Liver (tissue), 8 donors: ENCODE measurements at regions not wholly inside any gene's neighbourhood (a gene's known extent, or its start where the extent isn't known, plus 50 kb on each side); places are given as distances from the start of the nearest gene placed in this dataset.

Experiments used
- DNase-seq: peaks from one replicate; pipeline ENCODE4 v3.0.0-alpha.2; 2017; ENCODE audit warnings: low spot score
- H3K27ac ChIP-seq, 2 donors: one replicate each; pipeline ENCODE4 v1.7.0; 2013; ENCODE audit warnings: inconsistent platforms in 2 of 2, low read length in 2 of 2, control low read depth in 1 of 2, low read depth in 1 of 2, mild to moderate bottlenecking in 1 of 2
- H3K27me3 ChIP-seq, 4 donors: one replicate each; pipeline versions ENCODE4 v1.6.1 to v1.7.0; 2013; ENCODE audit warnings: low read length in 3 of 4, inconsistent platforms in 1 of 4, mild to moderate bottlenecking in 1 of 4, moderate library complexity in 1 of 4; ENCODE audit not compliant: control insufficient read depth in 4 of 4, insufficient read depth in 4 of 4
- H3K36me3 ChIP-seq, 4 donors: one replicate each; pipeline versions ENCODE4 v1.6.1 to v1.7.0; 2013; ENCODE audit warnings: low read length in 3 of 4, mild to moderate bottlenecking in 3 of 4, low read depth in 1 of 4, moderate library complexity in 1 of 4; ENCODE audit not compliant: control insufficient read depth in 4 of 4, insufficient read depth in 3 of 4
- H3K4me1 ChIP-seq, 4 donors: one replicate each; pipeline versions ENCODE4 v1.6.1 to v1.7.0; 2013; ENCODE audit warnings: low read length in 3 of 4, mild to moderate bottlenecking in 3 of 4, moderate library complexity in 1 of 4; ENCODE audit not compliant: control insufficient read depth in 4 of 4, insufficient read depth in 4 of 4
- H3K4me3 ChIP-seq, 3 donors: one replicate each; pipeline versions ENCODE4 v1.6.1 to v1.7.0; 2013; ENCODE audit warnings: low read length in 3 of 3, control low read depth in 1 of 3, low read depth in 1 of 3, mild to moderate bottlenecking in 1 of 3
- H3K9ac ChIP-seq, 2 donors: one replicate each; pipeline ENCODE4 v1.7.0; 2013; ENCODE audit warnings: low read length in 2 of 2, mild to moderate bottlenecking in 2 of 2, moderate library complexity in 2 of 2, control low read depth in 1 of 2, low read depth in 1 of 2
- H3K9me3 ChIP-seq, 4 donors: one replicate each; pipeline versions ENCODE4 v1.6.1 to v1.7.0; 2013; ENCODE audit warnings: low read length in 3 of 4; ENCODE audit not compliant: control insufficient read depth in 4 of 4
- ATF3 ChIP-seq: IDR thresholded peaks from 2 replicates; pipeline ENCODE4 v1.6.1; 2016; ENCODE audit warnings: antibody characterized with exemption
- CTCF ChIP-seq: fragments of 150-350 bp; IDR thresholded peaks from 2 replicates; pipeline ENCODE4 v1.5.1; 2017; ENCODE audit warnings: improper control_type of control experiment, low read depth, low read length; ENCODE audit not compliant: missing input control
- EGR1 ChIP-seq, 2 donors: IDR thresholded peaks; 2 replicates each; pipeline ENCODE4 v1.6.1; 2016 to 2018; ENCODE audit warnings: antibody characterized with exemption in 2 of 2, low read depth in 2 of 2
- FOXA1 ChIP-seq: IDR thresholded peaks from 2 replicates; pipeline ENCODE4 v1.6.1; 2016; ENCODE audit warnings: antibody characterized with exemption
- FOXA2 ChIP-seq: IDR thresholded peaks from 2 replicates; pipeline ENCODE4 v1.6.1; 2016; ENCODE audit warnings: antibody characterized with exemption
- GABPA ChIP-seq, 2 donors: IDR thresholded peaks in 1 of 2; conservative IDR thresholded peaks in 1 of 2; 2 replicates each; pipeline ENCODE4 v1.6.1; 2016; ENCODE audit warnings: antibody characterized with exemption in 2 of 2, mild to moderate bottlenecking in 1 of 2, moderate library complexity in 1 of 2
- HNF4G ChIP-seq: IDR thresholded peaks from 2 replicates; pipeline ENCODE4 v1.6.1; 2016; ENCODE audit warnings: antibody characterized with exemption
- JUND ChIP-seq, 2 donors: IDR thresholded peaks; 2 replicates each; pipeline ENCODE4 v1.6.1; 2016; ENCODE audit warnings: antibody characterized with exemption in 2 of 2
- NR2F2 ChIP-seq: IDR thresholded peaks from 2 replicates; pipeline ENCODE4 v1.6.1; 2016; ENCODE audit warnings: antibody characterized with exemption
- RAD21 ChIP-seq, 2 donors: IDR thresholded peaks; 2 replicates each; pipeline ENCODE4 v1.6.1; 2016; ENCODE audit warnings: antibody characterized with exemption in 2 of 2, mild to moderate bottlenecking in 2 of 2
- RXRA ChIP-seq, 2 donors: IDR thresholded peaks; 2 replicates each; pipeline ENCODE4 v1.6.1; 2017 to 2018; ENCODE audit warnings: antibody characterized with exemption in 2 of 2, mild to moderate bottlenecking in 1 of 2
- SP1 ChIP-seq: IDR thresholded peaks from 2 replicates; pipeline ENCODE4 v1.6.1; 2018; ENCODE audit warnings: antibody characterized with exemption, mild to moderate bottlenecking
- TAF1 ChIP-seq: conservative IDR thresholded peaks from 2 replicates; pipeline ENCODE4 v1.6.1; 2016; ENCODE audit warnings: antibody characterized with exemption, mild to moderate bottlenecking
- YY1 ChIP-seq: IDR thresholded peaks from 2 replicates; pipeline ENCODE4 v1.6.1; 2016; ENCODE audit warnings: antibody characterized with exemption, mild to moderate bottlenecking
- ZBTB33 ChIP-seq: IDR thresholded peaks from 2 replicates; pipeline ENCODE4 v1.6.1; 2016; ENCODE audit warnings: antibody characterized with exemption
- WGBS: extraction: QIAGEN DNeasy Blood & Tissue Kit; methylation state at CpG from one replicate; pipeline ENCODE4 v1.1.7; 2013; 5-methylcytosine and 5-hydroxymethylcytosine counted together
- TF ChIP-seq, protein P1 (sequence below): IDR thresholded peaks from 2 replicates; pipeline ENCODE4 v1.6.1; 2016; ENCODE audit warnings: antibody characterized with exemption, mild to moderate bottlenecking
- TF ChIP-seq, protein P2 (sequence below): IDR thresholded peaks from 2 replicates; pipeline ENCODE4 v1.6.1; 2016; ENCODE audit warnings: antibody characterized with exemption
- donor health status: healthy.
- donor health status: healthy.
- donor health status: healthy.
- donor health status: healthy.
- donor health status: healthy.

GRCh38 chr11:34747251-34747650, 126.4 kb downstream of the EHF start:
- H3K9ac ChIP-seq: no peak overlapping the region
- 72% methylated on average over 3 of the region's 3 CpGs for WGBS
- H3K9me3 ChIP-seq: no peaks in the 10 kb centered on the region
- TF ChIP-seq, protein P1, sequence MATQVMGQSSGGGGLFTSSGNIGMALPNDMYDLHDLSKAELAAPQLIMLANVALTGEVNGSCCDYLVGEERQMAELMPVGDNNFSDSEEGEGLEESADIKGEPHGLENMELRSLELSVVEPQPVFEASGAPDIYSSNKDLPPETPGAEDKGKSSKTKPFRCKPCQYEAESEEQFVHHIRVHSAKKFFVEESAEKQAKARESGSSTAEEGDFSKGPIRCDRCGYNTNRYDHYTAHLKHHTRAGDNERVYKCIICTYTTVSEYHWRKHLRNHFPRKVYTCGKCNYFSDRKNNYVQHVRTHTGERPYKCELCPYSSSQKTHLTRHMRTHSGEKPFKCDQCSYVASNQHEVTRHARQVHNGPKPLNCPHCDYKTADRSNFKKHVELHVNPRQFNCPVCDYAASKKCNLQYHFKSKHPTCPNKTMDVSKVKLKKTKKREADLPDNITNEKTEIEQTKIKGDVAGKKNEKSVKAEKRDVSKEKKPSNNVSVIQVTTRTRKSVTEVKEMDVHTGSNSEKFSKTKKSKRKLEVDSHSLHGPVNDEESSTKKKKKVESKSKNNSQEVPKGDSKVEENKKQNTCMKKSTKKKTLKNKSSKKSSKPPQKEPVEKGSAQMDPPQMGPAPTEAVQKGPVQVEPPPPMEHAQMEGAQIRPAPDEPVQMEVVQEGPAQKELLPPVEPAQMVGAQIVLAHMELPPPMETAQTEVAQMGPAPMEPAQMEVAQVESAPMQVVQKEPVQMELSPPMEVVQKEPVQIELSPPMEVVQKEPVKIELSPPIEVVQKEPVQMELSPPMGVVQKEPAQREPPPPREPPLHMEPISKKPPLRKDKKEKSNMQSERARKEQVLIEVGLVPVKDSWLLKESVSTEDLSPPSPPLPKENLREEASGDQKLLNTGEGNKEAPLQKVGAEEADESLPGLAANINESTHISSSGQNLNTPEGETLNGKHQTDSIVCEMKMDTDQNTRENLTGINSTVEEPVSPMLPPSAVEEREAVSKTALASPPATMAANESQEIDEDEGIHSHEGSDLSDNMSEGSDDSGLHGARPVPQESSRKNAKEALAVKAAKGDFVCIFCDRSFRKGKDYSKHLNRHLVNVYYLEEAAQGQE: no peak
- TF ChIP-seq YY1 (no peak), FOXA2 (no peak), FOXA1 (no peak), SP1 (no peak), ATF3 (no peak), RAD21 (IDR thresholded peaks at IDR 0.05) (no peak), RXRA (IDR thresholded peaks at IDR 0.05) (no peak), EGR1 (IDR thresholded peaks at IDR 0.05; ENCODE audit: low read depth in 2 of 2) (no peak), NR2F2 (no peak), TAF1 (no peak), JUND (IDR thresholded peaks at IDR 0.05) (no peak), CTCF (no peak), GABPA (IDR thresholded peaks at IDR 0.05 in 1 of 2, conservative IDR thresholded peaks at IDR 0.05 in 1 of 2) (no peak), ZBTB33 (no peak)
- TF ChIP-seq, protein P2, sequence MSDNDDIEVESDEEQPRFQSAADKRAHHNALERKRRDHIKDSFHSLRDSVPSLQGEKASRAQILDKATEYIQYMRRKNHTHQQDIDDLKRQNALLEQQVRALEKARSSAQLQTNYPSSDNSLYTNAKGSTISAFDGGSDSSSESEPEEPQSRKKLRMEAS: no peak
- H3K36me3 ChIP-seq: no peaks in the 10 kb centered on the region
- H3K27me3 ChIP-seq: no peaks in the 10 kb centered on the region
- H3K4me1 ChIP-seq: peaks cover 0 to 11% (median 4%) of the 10 kb centered on the region in 4 donors
- no peak overlapping the region for H3K4me3 ChIP-seq
- no peak for DNase-seq
- H3K27ac ChIP-seq: no peak overlapping the region

- Histone ChIP-seq H3K9ac (no peak overlapping the region), H3K4me1 (peaks cover 0 to 5% (median 3%) of the 10 kb centered on the region in 4 donors), H3K27ac (no peak overlapping the region), H3K36me3 (no peaks in the 10 kb centered on the region), H3K9me3 (no peaks in the 10 kb centered on the region), H3K4me3 (no peak overlapping the region), H3K27me3 (no peaks in the 10 kb centered on the region)
- DNase-seq: no peak
- TF ChIP-seq HNF4G (no peak), TAF1 (no peak), CTCF (no peak), JUND (IDR thresholded peaks at IDR 0.05) (no peak)
- TF ChIP-seq, protein P2: no peak
- WGBS: 63% methylated on average over 3 of the region's 3 CpGs
Observed at GRCh38 chr11:34745195-34745594, 124.3 kb downstream of the EHF start.
